HG03066 (cell line): ENCODE measurements at regions not wholly inside any gene's neighbourhood (a gene's known extent, or its start where the extent isn't known, plus 50 kb on each side); places are given as distances from the start of the nearest gene placed in this dataset.
"Not testable (repeated sequence)": the region's sequence is repeated elsewhere in the genome, so short reads cannot be mapped to it uniquely, and the experiment has no call there.

ENCODE experiments used
- ATAC-seq: cut with Tn5 transposase; IDR thresholded peaks from one replicate; pipeline ENCODE4 v1.9.1; 2021; ENCODE audit warnings: low read depth; ENCODE audit not compliant: unreplicated experiment

GRCh38 chr2:33726415-33726814 is 127.3 kb upstream of the FAM98A start:
- no peak for ATAC-seq

DNA sequence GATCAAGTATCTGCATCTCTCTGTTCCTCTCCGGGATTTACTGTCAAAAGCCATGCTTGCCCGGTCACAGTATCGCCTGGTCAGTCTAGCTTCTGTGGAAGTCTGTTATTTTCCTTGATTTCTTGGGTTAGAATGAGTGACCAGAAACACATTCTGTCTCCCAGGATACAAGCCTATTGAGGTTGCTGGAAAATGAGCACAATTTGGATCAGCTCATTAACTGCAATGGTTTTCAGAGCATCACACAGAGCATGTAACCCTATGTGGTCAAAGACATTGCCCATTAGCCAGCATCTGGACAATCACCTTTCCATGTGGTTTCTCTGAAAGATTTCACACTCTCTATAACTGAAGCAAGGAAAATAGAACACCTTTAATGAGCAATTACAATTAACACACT is 124.2 kb upstream of the FAM98A start:
- ATAC-seq, result no peak

DNA sequence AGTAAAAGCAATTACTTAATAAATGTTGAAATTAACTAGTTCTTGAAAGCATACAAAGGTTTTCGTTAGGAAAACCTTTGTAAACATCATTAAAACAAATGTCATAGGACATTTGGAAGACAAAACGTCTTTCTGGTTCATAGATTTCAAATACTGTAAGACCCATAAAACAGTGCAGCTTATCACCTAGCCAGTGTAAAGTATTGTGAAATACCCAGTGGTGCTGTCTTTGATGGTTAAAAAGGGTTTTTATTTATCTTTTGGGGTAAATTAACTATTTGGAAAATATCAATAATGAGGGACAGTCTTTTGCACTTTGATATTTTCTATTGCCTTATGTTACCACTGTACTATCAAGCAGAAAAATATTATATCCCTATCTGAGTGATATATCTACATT is 120.0 kb upstream of the FAM98A start:
- ATAC-seq, result no peak

- no peak for ATAC-seq
Measured at GRCh38 chr2:33712674-33713073, 113.6 kb upstream of the FAM98A start.

- no peak for ATAC-seq
Measured at GRCh38 chr2:33709951-33710350, 110.9 kb upstream of the FAM98A start.

GRCh38 chr2:33707312-33707711 is 108.2 kb upstream of the FAM98A start:
- ATAC-seq, result no peak

DNA sequence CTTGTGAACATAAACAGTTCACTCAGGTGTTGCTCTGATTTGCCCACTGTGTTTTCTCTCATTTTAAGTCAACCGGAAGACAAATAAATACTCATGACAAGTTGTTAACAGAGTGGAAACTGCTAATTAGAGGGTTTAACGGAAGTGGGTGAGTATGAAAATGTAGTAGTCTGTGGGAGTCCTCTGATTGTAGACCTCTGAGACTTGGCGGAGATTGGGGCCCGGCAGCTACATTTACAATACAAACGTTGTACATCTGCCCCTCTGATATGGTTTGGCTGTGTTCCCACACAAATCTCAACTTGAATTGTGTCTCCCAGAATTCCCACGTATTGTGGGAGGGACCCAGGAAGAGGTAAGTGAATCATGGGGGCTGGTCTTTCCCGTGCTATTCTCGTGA is 107.3 kb upstream of the FAM98A start:
- no peak for ATAC-seq

DNA sequence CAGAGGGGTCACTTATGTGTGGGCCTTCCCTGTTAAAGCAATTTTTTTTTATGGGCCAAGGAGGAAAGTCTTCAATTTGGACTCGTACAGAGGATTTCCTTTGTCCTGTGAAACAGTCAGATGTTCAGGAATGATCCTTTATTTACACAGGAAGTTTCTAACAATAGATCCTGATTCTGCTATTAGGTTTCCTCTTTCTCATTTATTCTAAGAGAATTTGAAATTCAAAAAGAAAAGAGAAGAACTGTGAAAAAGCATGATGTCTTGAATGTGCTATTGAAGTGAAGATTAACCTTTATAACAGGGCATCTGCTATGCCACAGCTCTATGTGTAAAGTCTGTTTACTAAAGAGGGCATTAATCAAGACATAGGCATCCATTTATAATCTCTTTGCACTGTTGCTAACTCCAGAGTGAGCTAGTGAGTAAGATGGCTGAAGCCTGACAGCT is 105.3 kb upstream of the FAM98A start:
- ATAC-seq, result no peak

DNA sequence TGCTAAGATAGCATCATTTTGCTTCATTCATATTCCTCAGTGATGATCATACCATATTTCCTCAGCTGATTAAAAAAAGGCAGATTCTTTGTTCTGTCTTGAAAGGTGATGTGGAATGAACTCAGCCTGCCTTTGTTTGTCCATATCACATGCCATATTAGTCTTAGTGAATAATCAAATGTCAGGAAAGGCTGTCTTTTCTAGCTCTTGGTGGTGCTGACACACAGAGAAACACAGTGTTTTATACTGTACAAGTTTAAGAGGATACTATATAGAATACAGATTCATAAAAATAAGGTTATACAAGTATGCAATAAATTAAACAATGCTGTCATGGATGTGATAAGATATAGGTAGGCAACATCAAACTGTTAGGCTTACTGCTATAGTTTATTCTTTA is 97.1 kb upstream of the FAM98A start:
- ATAC-seq, result no peak

- no peak for ATAC-seq
Measured at GRCh38 chr2:33694904-33695303, 95.8 kb upstream of the FAM98A start.

DNA sequence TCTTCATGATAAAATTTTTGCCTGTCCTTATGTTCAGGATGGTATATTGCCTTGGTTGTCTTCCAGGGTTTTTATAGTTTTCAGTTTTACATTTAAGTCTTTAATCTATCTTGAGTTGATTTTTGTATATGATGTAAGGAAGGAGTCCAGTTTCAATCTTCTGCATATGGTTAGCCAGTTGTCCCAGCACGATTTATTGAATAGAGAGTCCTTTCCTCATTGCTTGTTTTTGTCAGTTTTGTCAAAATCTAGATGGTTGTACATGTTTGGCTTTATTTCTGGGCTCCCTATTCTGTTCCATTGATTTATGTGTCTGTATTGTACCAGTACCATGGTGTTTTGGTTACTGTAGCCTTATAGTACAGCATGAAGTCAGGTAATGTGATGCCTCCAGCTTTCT is 91.6 kb upstream of the FAM98A start:
- not testable (repeated sequence) for ATAC-seq

DNA sequence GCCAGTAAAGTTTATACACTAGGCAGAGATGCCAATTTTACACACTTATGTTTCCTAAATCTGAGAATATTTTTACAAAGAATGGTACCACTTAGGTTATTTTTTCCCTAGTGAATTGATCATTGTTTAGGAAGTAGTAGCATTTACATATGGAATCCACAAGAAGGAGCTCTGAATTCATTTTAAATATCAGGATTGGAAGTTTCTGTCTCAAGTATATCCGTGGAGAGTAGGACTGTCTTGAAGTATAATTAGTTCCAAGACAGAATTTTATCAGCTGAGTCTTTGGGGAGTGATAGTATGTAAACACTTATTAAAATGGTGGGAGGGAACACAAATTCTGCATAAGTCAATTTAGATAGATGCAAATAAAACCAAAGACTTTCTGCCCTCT is 82.3 kb upstream of the FAM98A start:
- ATAC-seq, result no peak

- no peak for ATAC-seq
Measured at GRCh38 chr2:33680644-33681363, 81.7 kb upstream of the FAM98A start.

GRCh38 chr2:33678436-33678835 is 79.3 kb upstream of the FAM98A start:
- no peak for ATAC-seq

- no peak for ATAC-seq
Measured at GRCh38 chr2:33673937-33674336, 74.8 kb upstream of the FAM98A start.

DNA sequence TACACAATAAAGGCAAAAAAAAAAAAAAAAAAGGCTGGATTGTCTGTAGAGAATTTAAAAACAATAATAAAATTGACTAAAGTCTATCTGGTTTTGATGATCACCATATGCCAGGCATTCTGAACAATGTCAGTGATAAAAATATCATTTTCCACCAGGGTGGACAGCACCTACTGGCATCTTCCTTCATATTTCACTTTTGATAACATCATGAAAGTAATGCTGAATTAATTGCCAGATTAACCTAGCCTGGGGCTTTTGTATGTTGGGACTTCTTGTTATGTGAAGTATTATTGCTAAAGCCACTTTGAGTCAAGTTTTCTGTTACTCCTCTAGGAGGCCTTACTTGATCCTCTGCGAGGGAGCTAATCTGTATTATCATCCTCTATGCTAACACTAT is 73.8 kb upstream of the FAM98A start:
- no peak for ATAC-seq

GRCh38 chr2:33672389-33672788 is 73.3 kb upstream of the FAM98A start:
- no peak for ATAC-seq

- no peak for ATAC-seq
Measured at GRCh38 chr2:33671198-33671597, 72.1 kb upstream of the FAM98A start.

DNA sequence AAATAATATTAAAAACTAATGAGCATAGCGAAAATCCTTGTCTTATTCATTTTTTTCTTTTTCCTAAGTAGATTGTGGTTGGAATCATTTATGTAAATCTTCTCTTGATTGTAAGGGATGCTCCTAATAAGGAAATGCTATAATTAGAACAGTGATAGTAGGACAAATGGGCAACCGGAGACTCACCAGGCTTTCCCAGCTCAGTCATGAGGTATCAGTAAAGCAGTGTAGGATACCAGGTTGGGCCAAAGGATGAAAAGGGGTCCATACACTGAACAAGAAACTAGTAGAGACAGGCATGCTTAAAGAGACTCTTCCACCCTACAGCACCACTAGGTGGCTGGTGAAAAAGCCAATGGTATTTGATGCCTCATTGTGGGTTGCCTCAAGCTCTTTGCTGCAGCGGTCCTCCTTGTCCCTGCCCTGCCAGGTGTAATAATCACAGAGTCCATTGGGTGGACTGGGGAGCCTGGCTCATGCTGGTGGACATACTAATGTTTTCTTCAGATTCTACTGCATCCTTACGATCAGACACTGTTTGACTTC is 71.4 kb upstream of the FAM98A start:
- ATAC-seq, result no peak

GRCh38 chr2:33666879-33667278 is 67.8 kb upstream of the FAM98A start:
- no peak for ATAC-seq

DNA sequence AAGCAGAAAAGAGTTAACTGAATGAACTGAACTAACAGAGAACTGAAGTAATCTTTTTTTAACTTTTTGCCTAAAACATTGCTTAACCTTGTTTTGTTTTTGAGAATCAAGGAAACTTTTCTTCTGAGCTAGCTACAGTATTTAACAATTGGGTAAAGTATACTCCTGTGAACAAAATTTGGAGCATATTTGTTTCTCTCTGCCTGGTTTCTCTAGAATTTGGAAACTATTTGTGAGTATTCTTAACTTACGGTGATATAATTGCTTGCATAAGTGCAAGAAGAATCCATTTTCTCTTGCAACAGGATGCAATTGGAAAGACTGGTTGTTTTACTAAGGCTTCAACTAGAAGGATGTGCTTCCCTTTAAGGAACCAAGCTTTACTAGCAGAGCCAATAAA is 65.9 kb upstream of the FAM98A start:
- ATAC-seq, result no peak

DNA sequence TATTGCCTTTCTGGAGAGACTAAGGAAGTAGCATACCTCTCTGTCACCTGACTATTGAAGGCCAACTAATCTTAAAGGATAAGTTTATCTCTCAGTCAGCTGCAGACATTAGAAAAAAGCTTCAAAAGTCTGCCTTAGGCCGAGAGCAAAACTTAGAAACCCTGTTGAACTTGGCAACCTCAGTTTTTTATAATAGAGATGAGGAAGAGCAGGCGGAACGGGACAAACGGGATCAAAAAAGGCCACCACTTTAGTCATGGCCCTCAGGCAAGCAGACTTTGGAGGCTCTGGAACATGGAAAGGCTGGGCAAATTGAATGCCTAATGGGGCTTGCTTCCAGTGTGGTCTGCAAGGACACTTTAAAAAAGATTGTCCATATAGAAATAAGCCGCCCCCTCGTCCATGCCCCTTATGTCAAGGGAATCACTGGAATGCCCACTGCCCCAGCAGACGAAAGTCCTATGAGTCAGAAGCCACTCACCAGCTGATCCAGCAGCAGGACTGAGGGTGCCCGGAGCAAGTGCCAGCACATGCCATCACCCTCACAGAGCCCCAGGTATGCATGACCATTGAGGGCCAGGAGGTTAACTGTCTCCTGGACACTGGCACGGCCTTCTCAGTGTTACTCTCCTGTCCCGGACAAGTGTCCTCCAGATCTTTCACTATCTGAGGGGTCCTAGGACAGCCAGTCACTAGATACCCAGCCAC is 61.5 kb upstream of the FAM98A start:
- ATAC-seq, result no peak
